ENCODE measurements at regions not wholly inside any gene's neighbourhood (a gene's known extent, or its start where the extent isn't known, plus 50 kb on each side); places are given as distances from the start of the nearest gene placed in this dataset.

GRCh38 chr7:121447243-121447910 lies 51.3 kb upstream of the FAM3C start:
- DNase-seq, result no peak

DNA sequence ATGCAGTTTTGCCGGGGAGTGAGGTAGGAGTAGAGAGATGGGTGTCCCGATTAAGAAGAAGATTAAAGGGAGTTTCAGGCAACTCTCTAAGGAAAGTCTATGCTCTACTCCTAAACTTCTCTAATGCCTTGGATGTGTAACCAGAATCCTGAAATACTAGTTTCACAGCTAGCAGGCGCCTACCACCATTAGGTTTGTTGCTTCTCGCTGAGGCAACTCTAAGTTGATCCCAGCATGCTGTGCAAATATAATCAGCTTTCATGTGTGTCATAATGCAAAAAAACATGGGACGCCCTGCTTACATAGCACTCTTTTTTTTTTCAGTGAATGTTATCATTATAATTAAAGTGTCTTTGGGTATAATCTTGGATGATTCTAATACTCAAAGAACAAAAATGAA lies 50.4 kb upstream of the FAM3C start:
- DNase-seq, result no peak

Measured in RPMI8226 (cell line).